ENCODE measurements at regions not wholly inside any gene's neighbourhood (a gene's known extent, or its start where the extent isn't known, plus 50 kb on each side); places are given as distances from the start of the nearest gene placed in this dataset.

DNA sequence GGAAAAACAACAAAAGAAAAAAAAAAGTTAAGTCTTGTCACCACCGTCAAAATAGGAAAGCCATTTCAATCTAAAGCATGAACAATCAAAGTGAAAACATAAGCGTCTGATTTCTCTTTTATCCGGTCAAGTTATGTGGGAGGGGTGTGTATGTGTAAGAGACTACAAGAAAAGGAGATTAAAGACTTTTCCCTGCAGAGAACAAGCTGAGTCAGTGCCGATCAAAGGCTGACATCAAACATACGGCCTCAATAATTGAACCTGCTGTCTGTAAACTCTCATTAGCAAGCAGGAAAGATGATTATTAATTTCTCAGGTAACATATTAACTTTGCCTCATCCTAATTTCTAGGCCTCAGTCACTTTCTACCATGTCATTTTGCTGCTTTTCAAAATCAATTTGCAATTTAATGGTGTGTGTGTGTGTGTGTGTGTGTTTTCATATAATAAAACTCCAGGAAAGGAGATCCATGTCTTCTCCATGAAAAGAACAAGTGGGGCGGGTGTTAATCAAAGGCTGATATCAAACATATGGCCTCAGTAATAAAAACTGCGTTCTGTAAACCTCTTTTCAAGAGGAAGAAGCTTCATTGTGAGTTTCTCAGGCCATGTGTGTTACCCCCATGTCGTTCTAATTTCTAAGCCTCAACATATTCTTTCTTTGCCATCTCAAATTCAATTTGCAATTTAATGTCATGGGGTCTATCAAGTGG, 649.1 kb upstream of the SORCS1 start:
- Histone ChIP-seq H3K36me3 (no peaks in the 10 kb centered on the region), H3K27me3 (replicated peaks; ENCODE audit: insufficient read depth) (no peaks in the 10 kb centered on the region), H3K9me3 (no peaks in the 10 kb centered on the region), H3K4me3 (no peak overlapping the region), H3K27ac (no peak overlapping the region), H3K4me1 (ENCODE audit: control insufficient read depth in 1 of 2, low read depth in 2 of 2) (no peaks in the 10 kb centered on the region)
- DNase-seq (ENCODE audit: low spot score) (no peak), ATAC-seq (ENCODE audit: insufficient number of reproducible peaks, low FRiP score, low read depth) (no peak)
- TF ChIP-seq, protein P1, sequence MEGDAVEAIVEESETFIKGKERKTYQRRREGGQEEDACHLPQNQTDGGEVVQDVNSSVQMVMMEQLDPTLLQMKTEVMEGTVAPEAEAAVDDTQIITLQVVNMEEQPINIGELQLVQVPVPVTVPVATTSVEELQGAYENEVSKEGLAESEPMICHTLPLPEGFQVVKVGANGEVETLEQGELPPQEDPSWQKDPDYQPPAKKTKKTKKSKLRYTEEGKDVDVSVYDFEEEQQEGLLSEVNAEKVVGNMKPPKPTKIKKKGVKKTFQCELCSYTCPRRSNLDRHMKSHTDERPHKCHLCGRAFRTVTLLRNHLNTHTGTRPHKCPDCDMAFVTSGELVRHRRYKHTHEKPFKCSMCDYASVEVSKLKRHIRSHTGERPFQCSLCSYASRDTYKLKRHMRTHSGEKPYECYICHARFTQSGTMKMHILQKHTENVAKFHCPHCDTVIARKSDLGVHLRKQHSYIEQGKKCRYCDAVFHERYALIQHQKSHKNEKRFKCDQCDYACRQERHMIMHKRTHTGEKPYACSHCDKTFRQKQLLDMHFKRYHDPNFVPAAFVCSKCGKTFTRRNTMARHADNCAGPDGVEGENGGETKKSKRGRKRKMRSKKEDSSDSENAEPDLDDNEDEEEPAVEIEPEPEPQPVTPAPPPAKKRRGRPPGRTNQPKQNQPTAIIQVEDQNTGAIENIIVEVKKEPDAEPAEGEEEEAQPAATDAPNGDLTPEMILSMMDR (IDR thresholded peaks at IDR 0.05): no peak

DNA sequence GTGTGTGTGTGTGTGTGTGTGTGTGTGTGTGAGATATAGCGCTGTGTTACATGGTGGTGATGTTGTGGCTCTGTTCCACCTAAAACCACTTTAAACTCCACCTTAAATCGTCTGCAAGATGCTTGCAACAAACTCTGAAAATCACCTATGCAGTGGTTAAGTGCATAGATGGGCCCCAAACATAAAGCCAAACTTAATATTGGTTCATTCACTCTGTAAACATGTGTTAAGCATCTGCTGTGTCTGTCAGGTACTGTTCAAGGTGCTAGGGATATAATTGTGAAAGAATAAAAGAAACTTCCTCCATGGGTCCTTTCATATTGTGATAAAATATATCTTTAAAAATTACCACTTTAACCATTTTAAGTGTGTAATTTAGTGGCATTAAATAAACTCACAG, 645.4 kb upstream of the SORCS1 start:
- Histone ChIP-seq H3K27ac (no peak overlapping the region), H3K4me1 (ENCODE audit: control insufficient read depth in 1 of 2, low read depth in 2 of 2) (no peaks in the 10 kb centered on the region), H3K9me3 (no peaks in the 10 kb centered on the region), H3K27me3 (replicated peaks; ENCODE audit: insufficient read depth) (no peaks in the 10 kb centered on the region), H3K4me3 (no peak overlapping the region), H3K36me3 (no peaks in the 10 kb centered on the region)
- TF ChIP-seq, protein P1 (IDR thresholded peaks at IDR 0.05): no peak
- DNase-seq (ENCODE audit: low spot score) (no peak), ATAC-seq (ENCODE audit: insufficient number of reproducible peaks, low FRiP score, low read depth) (no peak)

DNA sequence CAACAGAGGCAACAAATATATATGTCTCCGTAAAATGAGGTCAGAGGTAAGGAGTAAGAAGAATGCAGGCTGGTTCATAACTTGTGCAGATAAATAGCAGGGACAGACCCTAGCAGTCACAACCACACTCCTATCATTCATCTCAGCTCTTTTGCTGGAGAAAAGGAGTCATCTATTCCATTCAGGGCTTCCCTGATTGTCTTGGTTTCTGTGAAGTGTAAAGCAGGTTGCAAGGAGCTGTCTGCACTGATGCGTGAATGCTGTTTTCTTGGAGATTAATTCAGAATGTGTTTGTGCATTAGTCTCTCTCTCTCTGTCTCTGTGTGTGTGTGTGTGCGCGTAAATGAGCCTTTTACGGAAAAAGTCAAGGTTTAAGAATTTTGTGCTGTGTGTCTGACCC, 643.3 kb upstream of the SORCS1 start:
- TF ChIP-seq, protein P1 (IDR thresholded peaks at IDR 0.05): no peak
- no peaks in the 10 kb centered on the region for H3K36me3 ChIP-seq
- H3K27me3 ChIP-seq (replicated peaks; ENCODE audit: insufficient read depth): no peaks in the 10 kb centered on the region
- H3K9me3 ChIP-seq: no peaks in the 10 kb centered on the region
- DNase-seq (ENCODE audit: low spot score) (no peak), ATAC-seq (ENCODE audit: insufficient number of reproducible peaks, low FRiP score, low read depth) (no peak)
- no peaks in the 10 kb centered on the region for H3K4me1 ChIP-seq (ENCODE audit: control insufficient read depth in 1 of 2, low read depth in 2 of 2)
- no peak overlapping the region for H3K4me3 ChIP-seq
- H3K27ac ChIP-seq: no peak overlapping the region

DNA sequence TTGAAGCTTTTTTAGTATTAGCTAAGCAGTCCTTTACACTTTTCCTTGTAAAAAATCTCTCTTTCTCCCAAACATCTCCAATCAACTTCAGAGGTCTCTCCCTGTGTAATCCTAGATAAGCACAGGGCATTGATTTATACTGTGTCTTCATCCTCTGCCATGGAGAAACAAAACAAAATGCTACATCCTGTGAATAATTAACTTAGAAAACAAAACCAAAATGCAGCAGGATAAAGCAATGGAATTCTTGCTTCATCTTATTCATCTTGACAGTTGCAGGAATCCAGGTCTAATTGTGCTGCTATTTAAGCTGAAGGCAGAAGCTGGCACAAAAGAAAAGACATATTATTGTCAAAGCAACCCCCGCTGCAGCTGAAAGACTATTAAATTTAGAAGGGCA, 641.5 kb upstream of the SORCS1 start:
- DNase-seq (ENCODE audit: low spot score) (no peak), ATAC-seq (ENCODE audit: insufficient number of reproducible peaks, low FRiP score, low read depth) (no peak)
- Histone ChIP-seq H3K36me3 (no peaks in the 10 kb centered on the region), H3K4me3 (no peak overlapping the region), H3K4me1 (ENCODE audit: control insufficient read depth in 1 of 2, low read depth in 2 of 2) (no peaks in the 10 kb centered on the region), H3K9me3 (no peaks in the 10 kb centered on the region), H3K27ac (no peak overlapping the region), H3K27me3 (replicated peaks; ENCODE audit: insufficient read depth) (no peaks in the 10 kb centered on the region)
- TF ChIP-seq, protein P1 (IDR thresholded peaks at IDR 0.05): no peak

DNA sequence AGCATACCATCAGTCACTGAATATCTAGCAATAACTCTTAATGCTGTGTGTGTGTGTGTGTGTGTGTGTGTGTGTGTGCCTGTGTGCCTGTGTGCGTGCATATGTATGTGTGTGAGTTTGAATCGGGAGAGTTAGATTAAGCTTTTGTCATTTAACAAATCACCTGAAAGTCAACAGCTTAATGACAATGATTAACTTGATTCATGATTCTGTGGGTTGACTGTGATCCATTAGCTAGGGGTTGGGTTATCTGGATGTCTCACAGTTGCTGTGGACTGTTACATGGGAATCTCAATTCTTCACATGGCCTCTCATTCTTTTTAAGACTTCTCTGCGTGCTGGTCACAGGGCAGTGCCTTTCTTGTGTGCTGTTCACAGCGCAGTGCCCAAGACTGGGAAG, 639.0 kb upstream of the SORCS1 start:
- Histone ChIP-seq H3K27me3 (replicated peaks; ENCODE audit: insufficient read depth) (no peaks in the 10 kb centered on the region), H3K36me3 (no peaks in the 10 kb centered on the region), H3K4me3 (no peak overlapping the region), H3K4me1 (ENCODE audit: control insufficient read depth in 1 of 2, low read depth in 2 of 2) (no peaks in the 10 kb centered on the region), H3K27ac (no peak overlapping the region), H3K9me3 (no peaks in the 10 kb centered on the region)
- no peak for DNase-seq (ENCODE audit: low spot score)
- TF ChIP-seq, protein P1 (IDR thresholded peaks at IDR 0.05): no peak
- ATAC-seq (ENCODE audit: insufficient number of reproducible peaks, low FRiP score, low read depth): no peak
